Trophoblast cell (in vitro differentiated cells and primary cell): ENCODE measurements at regions not wholly inside any gene's neighbourhood (a gene's known extent, or its start where the extent isn't known, plus 50 kb on each side); places are given as distances from the start of the nearest gene placed in this dataset.
A peak's percentile ranks its signal among the peaks of the same experiment; 100 is the strongest.

ENCODE experiments used
- DNase-seq, 2 donors: peaks; one replicate each; pipeline ENCODE4 v3.0.0-alpha.2; 2016
- H2AFZ ChIP-seq: 2 replicates; pipeline ENCODE4 v1.6.1; 2013; ENCODE audit warnings: low read length, moderate library complexity, mild to moderate bottlenecking; ENCODE audit not compliant: insufficient read depth, poor library complexity
- H2AK5ac ChIP-seq: 2 replicates; pipeline ENCODE4 v1.6.1; 2013; ENCODE audit warnings: mild to moderate bottlenecking, low read length
- H2BK120ac ChIP-seq: 2 replicates; pipeline ENCODE4 v1.6.1; 2013; ENCODE audit warnings: low read length, mild to moderate bottlenecking, moderate library complexity; ENCODE audit not compliant: insufficient read depth, poor library complexity
- H2BK12ac ChIP-seq: 2 replicates; pipeline ENCODE4 v1.6.1; 2013; ENCODE audit warnings: mild to moderate bottlenecking, low read length, moderate library complexity
- H2BK5ac ChIP-seq: 2 replicates; pipeline ENCODE4 v1.6.1; 2013; ENCODE audit warnings: low read length, low read depth, moderate library complexity, mild to moderate bottlenecking; ENCODE audit not compliant: poor library complexity
- H3K14ac ChIP-seq: 2 replicates; pipeline ENCODE4 v1.6.1; 2013; ENCODE audit warnings: mild to moderate bottlenecking, low read length
- H3K18ac ChIP-seq: 2 replicates; pipeline ENCODE4 v1.6.1; 2013; ENCODE audit warnings: mild to moderate bottlenecking, low read length
- H3K23ac ChIP-seq: 2 replicates; pipeline ENCODE4 v1.6.1; 2013; ENCODE audit warnings: low read length
- H3K27ac ChIP-seq: 2 replicates; pipeline ENCODE4 v1.5.1; 2013; ENCODE audit warnings: low read depth, mild to moderate bottlenecking, inconsistent platforms, low read length, moderate library complexity
- H3K27me3 ChIP-seq: 2 replicates; pipeline ENCODE4 v1.6.1; 2013; ENCODE audit warnings: inconsistent platforms, mild to moderate bottlenecking, low read length, moderate library complexity; ENCODE audit not compliant: insufficient read depth
- H3K36me3 ChIP-seq, 2 experiments: 1 replicate in 1 of 2; 2 replicates in 1 of 2; pipeline ENCODE4 v1.6.1; 2013; ENCODE audit warnings: low read length in 2 of 2, mild to moderate bottlenecking in 2 of 2, moderate library complexity in 1 of 2; ENCODE audit not compliant: insufficient read depth in 2 of 2, control insufficient read depth in 1 of 2
- H3K4ac ChIP-seq: 2 replicates; pipeline ENCODE4 v1.6.1; 2013; ENCODE audit warnings: low read depth, mild to moderate bottlenecking, low read length, moderate library complexity
- H3K4me1 ChIP-seq, 2 experiments: 1 replicate in 1 of 2; 2 replicates in 1 of 2; pipeline ENCODE4 v1.6.1; 2013; ENCODE audit warnings: low read length in 2 of 2, mild to moderate bottlenecking in 2 of 2, moderate library complexity in 1 of 2; ENCODE audit not compliant: insufficient read depth in 2 of 2, control insufficient read depth in 1 of 2
- H3K4me2 ChIP-seq: 2 replicates; pipeline ENCODE4 v1.6.1; 2013; ENCODE audit warnings: inconsistent platforms, mild to moderate bottlenecking, low read length, moderate library complexity
- H3K4me3 ChIP-seq: 2 replicates; pipeline ENCODE4 v1.5.1; 2013; ENCODE audit warnings: mild to moderate bottlenecking, low read depth, low read length, inconsistent platforms
- H3K79me1 ChIP-seq: one replicate; pipeline ENCODE4 v1.6.1; 2013; ENCODE audit warnings: low read length
- H3K79me2 ChIP-seq: 2 replicates; pipeline ENCODE4 v1.6.1; 2013; ENCODE audit warnings: low read length, mild to moderate bottlenecking; ENCODE audit not compliant: control insufficient read depth, insufficient read depth, poor library complexity
- H3K9ac ChIP-seq: 2 replicates; pipeline ENCODE4 v1.6.1; 2013; ENCODE audit warnings: mild to moderate bottlenecking, low read length
- H3K9me3 ChIP-seq: 2 replicates; pipeline ENCODE4 v1.6.1; 2013; ENCODE audit warnings: low read depth, mild to moderate bottlenecking, control low read depth, inconsistent platforms, low read length; ENCODE audit not compliant: insufficient read depth
- H4K12ac ChIP-seq: 2 replicates; pipeline ENCODE4 v1.6.1; 2013; ENCODE audit warnings: low read depth, mild to moderate bottlenecking, low read length, moderate library complexity
- H4K8ac ChIP-seq: 2 replicates; pipeline ENCODE4 v1.6.1; 2013; ENCODE audit warnings: low read depth, mild to moderate bottlenecking, low read length, moderate library complexity
- H4K91ac ChIP-seq: one replicate; pipeline ENCODE4 v1.6.1; 2013; ENCODE audit warnings: low read depth, mild to moderate bottlenecking, low read length, moderate library complexity
- WGBS: extraction: QIAGEN DNeasy Blood & Tissue Kit; methylation state at CpG from one replicate; pipeline ENCODE4 v1.1.7; 2013; ENCODE audit warnings: missing lambda C conversion rate; ENCODE audit not compliant: insufficient read length, insufficient coverage; ENCODE audit errors: extremely low coverage; 5-methylcytosine and 5-hydroxymethylcytosine counted together

GRCh38 chr6:147078602-147079001 lies 125.6 kb upstream of the STXBP5 start:
- no peaks in the 10 kb centered on the region for H3K9me3 ChIP-seq
- H3K36me3 ChIP-seq = no peaks in the 10 kb centered on the region
- H3K79me1 ChIP-seq = no peaks in the 10 kb centered on the region
- H2BK5ac ChIP-seq = no peak overlapping the region
- H3K4me3 ChIP-seq = no peak overlapping the region
- no peak overlapping the region for H4K8ac ChIP-seq
- no peak overlapping the region for H2AFZ ChIP-seq
- no peaks in the 10 kb centered on the region for H3K27me3 ChIP-seq
- no peak overlapping the region for H4K12ac ChIP-seq
- H3K9ac ChIP-seq = no peak overlapping the region
- no peak overlapping the region for H3K27ac ChIP-seq
- DNase-seq = peak; percentile 29 to 62
- H3K14ac ChIP-seq = no peak overlapping the region
- no peak overlapping the region for H3K18ac ChIP-seq
- H3K23ac ChIP-seq = no peak overlapping the region
- H3K4ac ChIP-seq = no peak overlapping the region
- no CpG with 5 or more reads among the region's 2 CpGs for WGBS
- no peak overlapping the region for H2BK120ac ChIP-seq
- no peaks in the 10 kb centered on the region for H3K79me2 ChIP-seq
- peaks cover 4 to 11% of the 10 kb centered on the region in 2 experiments for H3K4me1 ChIP-seq
- H2BK12ac ChIP-seq = no peak overlapping the region
- H3K4me2 ChIP-seq = no peak overlapping the region
- no peak overlapping the region for H2AK5ac ChIP-seq
- H4K91ac ChIP-seq = no peak overlapping the region

- Histone ChIP-seq H3K9ac (no peak overlapping the region), H3K4ac (no peak overlapping the region), H3K23ac (no peak overlapping the region), H3K9me3 (no peaks in the 10 kb centered on the region), H3K36me3 (no peaks in the 10 kb centered on the region), H3K14ac (no peak overlapping the region), H3K4me2 (no peak overlapping the region), H4K8ac (no peak overlapping the region), H3K27me3 (no peaks in the 10 kb centered on the region), H2BK120ac (peak overlapping the region; percentile 11), H2BK12ac (no peak overlapping the region), H3K4me1 (peaks cover 4 to 11% of the 10 kb centered on the region in 2 experiments), H3K79me2 (no peaks in the 10 kb centered on the region), H3K27ac (no peak overlapping the region), H3K4me3 (no peak overlapping the region), H2AFZ (no peak overlapping the region), H2AK5ac (no peak overlapping the region), H4K91ac (peak overlapping the region; percentile 22), H3K18ac (no peak overlapping the region), H2BK5ac (peak overlapping the region; percentile 37), H3K79me1 (no peaks in the 10 kb centered on the region), H4K12ac (no peak overlapping the region)
- peak; percentile 58 to 76 for DNase-seq
- no CpG with 5 or more reads among the region's 4 CpGs for WGBS
These were observed 124.0 kb upstream of the STXBP5 start for GRCh38 chr6:147080225-147080624.

DNA sequence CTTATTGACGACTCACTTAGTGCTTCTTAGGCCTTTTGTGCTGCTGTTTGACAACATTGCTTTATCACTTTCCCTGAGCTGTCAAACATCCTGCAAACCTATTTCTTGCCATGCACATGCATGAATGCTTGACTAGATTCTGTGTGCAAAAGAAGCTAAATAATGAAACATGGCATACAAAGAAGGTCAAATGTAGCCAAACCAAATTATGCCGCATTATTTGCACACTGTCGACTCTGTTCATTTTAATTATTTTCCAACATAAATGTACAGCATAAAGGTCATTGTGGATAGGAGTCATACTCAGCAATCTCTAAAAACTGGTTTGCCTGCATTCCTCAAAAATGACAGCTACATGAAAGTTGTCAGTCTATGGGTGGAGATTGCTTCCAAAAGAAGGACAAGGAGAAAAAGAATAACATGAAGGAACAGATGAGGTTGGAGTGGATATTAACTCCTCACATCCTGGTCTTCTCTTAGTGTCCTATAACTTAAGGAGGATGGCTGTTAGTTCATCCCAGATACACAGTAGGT lies 123.1 kb upstream of the STXBP5 start:
- no peaks in the 10 kb centered on the region for H3K9me3 ChIP-seq
- H3K79me1 ChIP-seq = no peaks in the 10 kb centered on the region
- no peak overlapping the region for H3K14ac ChIP-seq
- no peak overlapping the region for H2BK12ac ChIP-seq
- no peak overlapping the region for H2AK5ac ChIP-seq
- H4K8ac ChIP-seq = no peak overlapping the region
- H3K79me2 ChIP-seq = no peaks in the 10 kb centered on the region
- H3K4me1 ChIP-seq = peaks cover 4 to 11% of the 10 kb centered on the region in 2 experiments
- no peaks in the 10 kb centered on the region for H3K36me3 ChIP-seq
- no peak overlapping the region for H4K91ac ChIP-seq
- H3K27ac ChIP-seq = no peak overlapping the region
- no peak overlapping the region for H4K12ac ChIP-seq
- no peaks in the 10 kb centered on the region for H3K27me3 ChIP-seq
- H2BK5ac ChIP-seq = no peak overlapping the region
- no peak overlapping the region for H3K9ac ChIP-seq
- H3K4me2 ChIP-seq = peak overlapping the region; percentile 7
- WGBS = no CpG with 5 or more reads among the region's 3 CpGs
- H3K4ac ChIP-seq = no peak overlapping the region
- H2BK120ac ChIP-seq = no peak overlapping the region
- no peak overlapping the region for H2AFZ ChIP-seq
- H3K23ac ChIP-seq = no peak overlapping the region
- peak; percentile 80 to 97 for DNase-seq
- no peak overlapping the region for H3K4me3 ChIP-seq
- H3K18ac ChIP-seq = no peak overlapping the region

GRCh38 chr6:147087641-147088040 lies 116.6 kb upstream of the STXBP5 start:
- Histone ChIP-seq H2BK120ac (no peak overlapping the region), H3K4me2 (no peak overlapping the region), H3K23ac (no peak overlapping the region), H3K4ac (no peak overlapping the region), H3K36me3 (no peaks in the 10 kb centered on the region), H4K8ac (no peak overlapping the region), H3K18ac (no peak overlapping the region), H3K79me1 (no peaks in the 10 kb centered on the region), H3K9ac (no peak overlapping the region), H3K79me2 (no peaks in the 10 kb centered on the region), H2BK5ac (no peak overlapping the region), H3K14ac (no peak overlapping the region), H3K9me3 (peaks cover 2% of the 10 kb centered on the region), H4K12ac (no peak overlapping the region), H3K4me3 (no peak overlapping the region), H3K27ac (no peak overlapping the region), H4K91ac (no peak overlapping the region), H2AK5ac (no peak overlapping the region), H2AFZ (no peak overlapping the region), H3K4me1 (no peaks in the 10 kb centered on the region), H3K27me3 (no peaks in the 10 kb centered on the region), H2BK12ac (no peak overlapping the region)
- no peak for DNase-seq
